Panc1 (cell line): ENCODE measurements at regions not wholly inside any gene's neighbourhood (a gene's known extent, or its start where the extent isn't known, plus 50 kb on each side); places are given as distances from the start of the nearest gene placed in this dataset.

ENCODE experiments used
- CTCF ChIP-seq: fragments of 450-650 bp; IDR thresholded peaks from 2 replicates; pipeline ENCODE4 v1.5.1; 2017; ENCODE audit warnings: mild to moderate bottlenecking
- POLR2AphosphoS5 ChIP-seq: IDR thresholded peaks from 2 replicates; pipeline ENCODE4 v1.6.1; 2012; ENCODE audit warnings: mild to moderate bottlenecking, low read depth, low read length, moderate library complexity
- SIN3A ChIP-seq: IDR thresholded peaks from 2 replicates; pipeline ENCODE4 v1.6.1; 2012; ENCODE audit warnings: low read depth, mild to moderate bottlenecking, low read length, moderate library complexity, borderline replicate concordance; ENCODE audit not compliant: insufficient read depth
- TF ChIP-seq, protein P1 (sequence below), 2 experiments: IDR thresholded peaks; 2 replicates each; pipeline ENCODE4 v1.6.1; 2011 to 2012; ENCODE audit warnings: low read depth in 2 of 2, control low read depth in 1 of 2, low read length in 1 of 2, mild to moderate bottlenecking in 1 of 2, moderate library complexity in 1 of 2; ENCODE audit not compliant: insufficient read depth in 1 of 2

- TF ChIP-seq CTCF (no peak), SIN3A (no peak), POLR2AphosphoS5 (no peak)
- TF ChIP-seq, protein P1, sequence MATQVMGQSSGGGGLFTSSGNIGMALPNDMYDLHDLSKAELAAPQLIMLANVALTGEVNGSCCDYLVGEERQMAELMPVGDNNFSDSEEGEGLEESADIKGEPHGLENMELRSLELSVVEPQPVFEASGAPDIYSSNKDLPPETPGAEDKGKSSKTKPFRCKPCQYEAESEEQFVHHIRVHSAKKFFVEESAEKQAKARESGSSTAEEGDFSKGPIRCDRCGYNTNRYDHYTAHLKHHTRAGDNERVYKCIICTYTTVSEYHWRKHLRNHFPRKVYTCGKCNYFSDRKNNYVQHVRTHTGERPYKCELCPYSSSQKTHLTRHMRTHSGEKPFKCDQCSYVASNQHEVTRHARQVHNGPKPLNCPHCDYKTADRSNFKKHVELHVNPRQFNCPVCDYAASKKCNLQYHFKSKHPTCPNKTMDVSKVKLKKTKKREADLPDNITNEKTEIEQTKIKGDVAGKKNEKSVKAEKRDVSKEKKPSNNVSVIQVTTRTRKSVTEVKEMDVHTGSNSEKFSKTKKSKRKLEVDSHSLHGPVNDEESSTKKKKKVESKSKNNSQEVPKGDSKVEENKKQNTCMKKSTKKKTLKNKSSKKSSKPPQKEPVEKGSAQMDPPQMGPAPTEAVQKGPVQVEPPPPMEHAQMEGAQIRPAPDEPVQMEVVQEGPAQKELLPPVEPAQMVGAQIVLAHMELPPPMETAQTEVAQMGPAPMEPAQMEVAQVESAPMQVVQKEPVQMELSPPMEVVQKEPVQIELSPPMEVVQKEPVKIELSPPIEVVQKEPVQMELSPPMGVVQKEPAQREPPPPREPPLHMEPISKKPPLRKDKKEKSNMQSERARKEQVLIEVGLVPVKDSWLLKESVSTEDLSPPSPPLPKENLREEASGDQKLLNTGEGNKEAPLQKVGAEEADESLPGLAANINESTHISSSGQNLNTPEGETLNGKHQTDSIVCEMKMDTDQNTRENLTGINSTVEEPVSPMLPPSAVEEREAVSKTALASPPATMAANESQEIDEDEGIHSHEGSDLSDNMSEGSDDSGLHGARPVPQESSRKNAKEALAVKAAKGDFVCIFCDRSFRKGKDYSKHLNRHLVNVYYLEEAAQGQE (IDR thresholded peaks at IDR 0.05; ENCODE audit: insufficient read depth in 1 of 2, low read depth in 2 of 2, low read length in 1 of 2), result no peak
Measured at GRCh38 chr7:25395976-25396375, 167.7 kb upstream of the NPVF start.
